IMR-90 (cell line): ENCODE measurements at regions not wholly inside any gene's neighbourhood (a gene's known extent, or its start where the extent isn't known, plus 50 kb on each side); places are given as distances from the start of the nearest gene placed in this dataset.

Source experiments
- ATAC-seq: fragments of 200-7000 bp; cut with Tn5 transposase; 2 replicates; pipeline ENCODE4 v1.9.1; 2020; ENCODE audit warnings: low read depth, mild to moderate bottlenecking, moderate library complexity
- BruUV-seq: library from RNA; stranded (reverse); fragments of 400-500 nt; replicated peaks from 2 replicates; lab custom pipeline; 2021; lab: Mats Ljungman, UMichigan
- CTCF ChIA-PET: fragments of 300-600 bp; formaldehyde crosslinking; extraction: SDS; loops from one replicate; lab custom pipeline; 2021; ENCODE audit warnings: antibody characterized with exemption; lab: Yijun Ruan, JAX
- POLR2A ChIA-PET: fragments of 300-600 bp; sonication (Branson Sonifier 250); formaldehyde crosslinking; loops from one replicate; lab custom pipeline; 2022; ENCODE audit warnings: antibody characterized with exemption; ENCODE audit not compliant: unreplicated experiment; lab: Charles Lee
- DNase-seq: peaks from one replicate; pipeline ENCODE4 v3.0.0; 2013
- H2AFZ ChIP-seq: replicated peaks from 2 replicates; pipeline ENCODE3; 2013; ENCODE audit warnings: low read length, mild to moderate bottlenecking; ENCODE audit not compliant: poor library complexity
- H2AK5ac ChIP-seq: 2 replicates; pipeline ENCODE4 v1.6.1; 2013; ENCODE audit warnings: low read depth, low read length, inconsistent platforms
- H2AK9ac ChIP-seq: replicated peaks from 2 replicates; pipeline ENCODE3; 2013; ENCODE audit warnings: mild to moderate bottlenecking, low read depth, low read length, moderate library complexity; ENCODE audit not compliant: poor library complexity
- H2BK120ac ChIP-seq: 2 replicates; pipeline ENCODE4 v1.6.1; 2013; ENCODE audit warnings: low read depth, low read length, inconsistent platforms
- H2BK15ac ChIP-seq: 3 replicates; pipeline ENCODE4 v1.6.1; 2013; ENCODE audit warnings: low read depth, low read length, inconsistent platforms
- H2BK20ac ChIP-seq: 2 replicates; pipeline ENCODE4 v1.6.1; 2013; ENCODE audit warnings: low read depth, mild to moderate bottlenecking, inconsistent platforms, low read length, moderate library complexity
- H2BK5ac ChIP-seq: 2 replicates; pipeline ENCODE4 v1.6.1; 2013; ENCODE audit warnings: mild to moderate bottlenecking, low read depth, low read length, inconsistent platforms; ENCODE audit not compliant: poor library complexity, severe bottlenecking
- H3K14ac ChIP-seq: replicated peaks from 2 replicates; pipeline ENCODE4 v1.6.1; 2013; ENCODE audit warnings: low read depth, low read length, inconsistent platforms
- H3K18ac ChIP-seq: 2 replicates; pipeline ENCODE4 v1.6.1; 2013; ENCODE audit warnings: low read depth, low read length, control low read depth
- H3K23ac ChIP-seq: 2 replicates; pipeline ENCODE4 v1.6.1; 2013; ENCODE audit warnings: low read depth, low read length, inconsistent platforms
- H3K27ac ChIP-seq: 2 replicates; pipeline ENCODE4 v1.5.1; 2013; ENCODE audit warnings: mild to moderate bottlenecking, control low read depth, low read length; ENCODE audit not compliant: insufficient read depth
- H3K27me3 ChIP-seq: 2 replicates; pipeline ENCODE4 v1.6.1; 2013; ENCODE audit warnings: low read length; ENCODE audit not compliant: control insufficient read depth, insufficient read depth
- H3K36me3 ChIP-seq: 2 replicates; pipeline ENCODE4 v1.6.1; 2013; ENCODE audit warnings: low read length, mixed read lengths; ENCODE audit not compliant: control insufficient read depth, insufficient read depth
- H3K4ac ChIP-seq: 2 replicates; pipeline ENCODE4 v1.6.1; 2013; ENCODE audit warnings: low read depth, low read length, inconsistent platforms
- H3K4me1 ChIP-seq: 2 replicates; pipeline ENCODE4 v1.6.1; 2013; ENCODE audit warnings: low read length, mixed read lengths; ENCODE audit not compliant: control insufficient read depth, insufficient read depth
- H3K4me2 ChIP-seq: 2 replicates; pipeline ENCODE4 v1.6.1; 2013; ENCODE audit warnings: low read depth, mild to moderate bottlenecking, control low read depth, low read length, moderate library complexity
- H3K4me3 ChIP-seq: 2 replicates; pipeline ENCODE4 v1.5.1; 2013; ENCODE audit warnings: low read depth, mild to moderate bottlenecking, control low read depth, low read length, moderate library complexity; ENCODE audit not compliant: insufficient read depth
- H3K56ac ChIP-seq: 2 replicates; pipeline ENCODE4 v1.6.1; 2013; ENCODE audit warnings: low read length, inconsistent platforms; ENCODE audit not compliant: insufficient read depth; ENCODE audit errors: extremely low read depth
- H3K79me1 ChIP-seq, 2 experiments: 2 replicates each; pipeline ENCODE4 v1.6.1; 2013; ENCODE audit warnings: low read length in 2 of 2, inconsistent platforms in 1 of 2, low read depth in 1 of 2
- H3K9ac ChIP-seq: 2 replicates; pipeline ENCODE4 v1.6.1; 2013; ENCODE audit warnings: low read depth, low read length, control low read depth
- H3K9me1 ChIP-seq: 2 replicates; pipeline ENCODE4 v1.6.1; 2013; ENCODE audit warnings: low read length, inconsistent platforms; ENCODE audit not compliant: insufficient read depth
- H3K9me3 ChIP-seq: 2 replicates; pipeline ENCODE4 v1.6.1; 2013; ENCODE audit warnings: low read length; ENCODE audit not compliant: control insufficient read depth, insufficient read depth
- H4K20me1 ChIP-seq: 2 replicates; pipeline ENCODE4 v1.6.1; 2013; ENCODE audit warnings: low read length, inconsistent platforms; ENCODE audit not compliant: insufficient read depth
- H4K5ac ChIP-seq: 2 replicates; pipeline ENCODE4 v1.6.1; 2013; ENCODE audit warnings: mild to moderate bottlenecking, low read depth, low read length, control low read depth
- H4K8ac ChIP-seq, 2 experiments: 2 replicates each; pipeline ENCODE4 v1.6.1; 2013; ENCODE audit warnings: low read depth in 2 of 2, low read length in 2 of 2, control low read depth in 1 of 2, inconsistent platforms in 1 of 2
- H4K91ac ChIP-seq: 2 replicates; pipeline ENCODE4 v1.6.1; 2013; ENCODE audit warnings: low read depth, low read length, inconsistent platforms; ENCODE audit not compliant: insufficient read depth
- CHD1 ChIP-seq: IDR thresholded peaks from 2 replicates; pipeline ENCODE4 v1.6.1; 2012; ENCODE audit warnings: low read depth, low read length, improper control_type of control experiment
- FOS ChIP-seq: fragments of 150-350 bp; IDR thresholded peaks from 2 replicates; pipeline ENCODE4 v1.6.1; 2016; ENCODE audit warnings: low read depth, low read length
- MAFK ChIP-seq: IDR thresholded peaks from 2 replicates; pipeline ENCODE4 v1.6.1; 2012; ENCODE audit warnings: low read depth, low read length, improper control_type of control experiment
- MXI1 ChIP-seq: IDR thresholded peaks from 2 replicates; pipeline ENCODE4 v1.6.1; 2012; ENCODE audit warnings: low read depth, mild to moderate bottlenecking, low read length, moderate library complexity, borderline replicate concordance
- WGBS, 2 experiments: methylation state at CpG; one replicate each; pipeline versions ENCODE4 v1.1.5 to v1.1.7; 2013; ENCODE audit warnings: missing lambda C conversion rate in 2 of 2; ENCODE audit not compliant: insufficient read length in 1 of 2; ENCODE audit errors: extremely low coverage in 2 of 2; 5-methylcytosine and 5-hydroxymethylcytosine counted together
- dilution Hi-C: fragments of 300-500 bp; cut with HindIII; formaldehyde crosslinking; loops from one replicate; pipeline ENCODE4 v1.14.3; 2018; ENCODE audit warnings: low sequenced_read_pairs; ENCODE audit not compliant: unreplicated experiment
- in situ Hi-C: fragments of 300-500 bp; cut with MboI; formaldehyde crosslinking; loops from 3 replicates; pipeline ENCODE4 v1.14.3; 2019; ENCODE audit warnings: low sequenced_read_pairs, inconsistent platforms, mixed read lengths
- intact Hi-C: fragments of 100-400 bp; cut with micrococcal nuclease; formaldehyde crosslinking; loops from 2 replicates; pipeline ENCODE4 v1.10.0; 2022

- Histone ChIP-seq H3K14ac (no peak overlapping the region), H3K4me3 (no peak overlapping the region), H3K79me1 (no peaks in the 10 kb centered on the region), H3K36me3 (no peaks in the 10 kb centered on the region), H2AK9ac (no peak overlapping the region), H2AK5ac (no peak overlapping the region), H4K8ac (no peak overlapping the region), H2BK15ac (no peak overlapping the region), H3K4me1 (no peaks in the 10 kb centered on the region), H3K9me1 (no peaks in the 10 kb centered on the region), H3K9ac (no peak overlapping the region), H2BK5ac (no peak overlapping the region), H2BK20ac (no peak overlapping the region), H3K4ac (no peak overlapping the region), H4K20me1 (no peaks in the 10 kb centered on the region), H3K4me2 (no peak overlapping the region), H3K27ac (no peak overlapping the region), H3K18ac (no peak overlapping the region), H2AFZ (no peak overlapping the region), H4K91ac (no peak overlapping the region), H2BK120ac (no peak overlapping the region), H3K23ac (no peak overlapping the region), H3K9me3 (no peaks in the 10 kb centered on the region), H4K5ac (no peak overlapping the region), H3K27me3 (no peaks in the 10 kb centered on the region), H3K56ac (no peak overlapping the region)
- ATAC-seq (no peak), DNase-seq (no peak)
- intact Hi-C loops (no loop called here), in situ Hi-C loops (no loop called here), dilution Hi-C loops (no loop called here)
- no CpG with 5 or more reads among the region's 4 CpGs for WGBS, 2 experiments
- POLR2A ChIA-PET = no interaction called here
- CTCF ChIA-PET = no interaction called here
- no TSS peak for BruUV-seq
- no peak for TF ChIP-seq FOS
- TF ChIP-seq MXI1 = no peak
- no peak for TF ChIP-seq MAFK
- TF ChIP-seq CHD1 = no peak
Measured at GRCh38 chr5:30475429-30475828, 718.1 kb upstream of the CDH6 start.
